MCF 10A (cell line): ENCODE measurements at regions not wholly inside any gene's neighbourhood (a gene's known extent, or its start where the extent isn't known, plus 50 kb on each side); places are given as distances from the start of the nearest gene placed in this dataset.
A peak's percentile ranks its signal among the peaks of the same experiment; 100 is the strongest.

Experiments used
- BruUV-seq: library from RNA; stranded (reverse); fragments of 400-500 nt; replicated peaks from 2 replicates; lab custom pipeline; 2021; lab: Mats Ljungman, UMichigan
- CTCF ChIA-PET: fragments of 300-600 bp; sonication (Branson Sonifier 250); formaldehyde crosslinking; extraction: SDS; loops from one replicate; lab custom pipeline; 2021; ENCODE audit warnings: antibody characterized with exemption, inconsistent platforms; lab: Yijun Ruan, JAX
- POLR2A ChIA-PET: fragments of 300-600, 350-650 bp; sonication (Branson Sonifier 250); formaldehyde crosslinking; extraction: SDS; loops from one replicate; lab custom pipeline; 2020; ENCODE audit warnings: antibody characterized with exemption, inconsistent platforms; lab: Yijun Ruan, JAX
- DNase-seq: peaks from one replicate; pipeline ENCODE4 v3.0.0-alpha.2; 2018; ENCODE audit not compliant: unreplicated experiment
- H3K27ac Mint-ChIP-seq: one replicate; pipeline ENCODE4 v1.8.0; 2022; ENCODE audit warnings: mild to moderate bottlenecking, low read depth, mixed read lengths; ENCODE audit not compliant: unreplicated experiment
- H3K27me3 Mint-ChIP-seq: one replicate; pipeline ENCODE4 v1.8.0; 2022; ENCODE audit warnings: mixed read lengths; ENCODE audit not compliant: insufficient read depth, unreplicated experiment
- H3K36me3 Mint-ChIP-seq: one replicate; pipeline ENCODE4 v1.8.0; 2022; ENCODE audit warnings: mild to moderate bottlenecking, moderate library complexity, mixed read lengths; ENCODE audit not compliant: insufficient read depth, unreplicated experiment
- H3K4me1 Mint-ChIP-seq: one replicate; pipeline ENCODE4 v1.8.0; 2022; ENCODE audit warnings: mixed read lengths; ENCODE audit not compliant: insufficient read depth, unreplicated experiment
- H3K4me3 Mint-ChIP-seq: one replicate; pipeline ENCODE4 v1.8.0; 2022; ENCODE audit warnings: mild to moderate bottlenecking, moderate library complexity, mixed read lengths; ENCODE audit not compliant: unreplicated experiment
- H3K9me3 Mint-ChIP-seq: one replicate; pipeline ENCODE4 v1.8.0; 2022; ENCODE audit warnings: mixed read lengths; ENCODE audit not compliant: unreplicated experiment
- CTCF ChIP-seq: fragments of 200-600 bp; IDR thresholded peaks from one replicate; pipeline ENCODE4 v1.8.0; 2022; ENCODE audit warnings: antibody characterized with exemption, mild to moderate bottlenecking; ENCODE audit not compliant: unreplicated experiment
- intact Hi-C: fragments of 100-400 bp; cut with micrococcal nuclease; formaldehyde crosslinking; loops from 2 replicates; pipeline ENCODE4 v1.14.1; 2022

- peak; percentile 30 for DNase-seq
- ChIA-PET CTCF (no interaction called here), POLR2A (interaction anchor here (0.7 to 1.0 kb wide), 3 partner anchors 12 to 179 kb away, joined by 3 to 4 read pairs (median 3); no protein-coding TSS in a partner anchor)
- no peak for TF ChIP-seq CTCF
- Mint-ChIP-seq H3K4me1 (peaks cover 22% of the 10 kb centered on the region), H3K4me3 (no peak overlapping the region), H3K9me3 (peaks cover 8% of the 10 kb centered on the region), H3K27ac (no peak overlapping the region), H3K36me3 (no peaks in the 10 kb centered on the region), H3K27me3 (no peaks in the 10 kb centered on the region)
- intact Hi-C loops = no loop called here
- BruUV-seq = no TSS peak
These were observed 104.6 kb upstream of the MXRA5 start for GRCh38 chrX:3450881-3451570.

- Mint-ChIP-seq H3K27ac (no peak overlapping the region), H3K4me1 (peaks cover 22% of the 10 kb centered on the region), H3K27me3 (no peaks in the 10 kb centered on the region), H3K36me3 (no peaks in the 10 kb centered on the region), H3K4me3 (no peak overlapping the region), H3K9me3 (peaks cover 8% of the 10 kb centered on the region)
- BruUV-seq = no TSS peak
- ChIA-PET POLR2A (interaction anchor here (0.7 kb wide), 1 partner anchor 99 kb away, joined by 3 read pairs; no protein-coding TSS in a partner anchor), CTCF (interaction anchor here (0.6 to 1.3 kb wide), 2 partner anchors 9 to 99 kb away, joined by 4 read pairs; no protein-coding TSS in a partner anchor)
- DNase-seq = peak; percentile 11
- no peak for TF ChIP-seq CTCF
- intact Hi-C loops = no loop called here
These were observed 102.8 kb upstream of the MXRA5 start for GRCh38 chrX:3449287-3449686.

- Mint-ChIP-seq H3K4me3 (no peak overlapping the region), H3K4me1 (peaks cover 22% of the 10 kb centered on the region), H3K9me3 (peaks cover 8% of the 10 kb centered on the region), H3K27ac (no peak overlapping the region), H3K27me3 (no peaks in the 10 kb centered on the region), H3K36me3 (no peaks in the 10 kb centered on the region)
- BruUV-seq = no TSS peak
- ChIA-PET CTCF (interaction anchor here (0.6 to 1.1 kb wide), 2 partner anchors 331 to 504 kb away, joined by 3 to 4 read pairs; no protein-coding TSS in a partner anchor), POLR2A (interaction anchor here (0.7 kb wide), 1 partner anchor 28 kb away, joined by 3 read pairs; no protein-coding TSS in a partner anchor)
- intact Hi-C loops = no loop called here
- no peak for DNase-seq
- TF ChIP-seq CTCF = no peak
These were observed 102.1 kb upstream of the MXRA5 start for GRCh38 chrX:3448563-3448962.

- POLR2A ChIA-PET = no interaction called here
- no peak for TF ChIP-seq CTCF
- peaks cover 8% of the 10 kb centered on the region for H3K9me3 Mint-ChIP-seq
- H3K36me3 Mint-ChIP-seq = no peaks in the 10 kb centered on the region
- CTCF ChIA-PET = interaction anchor here (0.5 kb wide), 1 partner anchor 191 kb away, joined by 3 read pairs; no protein-coding TSS in a partner anchor
- no peak for DNase-seq
- no peak overlapping the region for H3K4me3 Mint-ChIP-seq
- BruUV-seq = no TSS peak
- H3K4me1 Mint-ChIP-seq = peaks cover 17% of the 10 kb centered on the region
- intact Hi-C loops = no loop called here
- H3K27me3 Mint-ChIP-seq = no peaks in the 10 kb centered on the region
- H3K27ac Mint-ChIP-seq = no peak overlapping the region
These were observed 99.5 kb upstream of the MXRA5 start for GRCh38 chrX:3445806-3446490.
